ENCODE measurements at regions not wholly inside any gene's neighbourhood (a gene's known extent, or its start where the extent isn't known, plus 50 kb on each side); places are given as distances from the start of the nearest gene placed in this dataset.

- TF ChIP-seq CTCF (IDR thresholded peaks at IDR 0.05; ENCODE audit: poor library complexity, severe bottlenecking) (no peak), SMC3 (conservative IDR thresholded peaks at IDR 0.05; ENCODE audit: poor library complexity) (no peak), TAF1 (IDR thresholded peaks at IDR 0.05; ENCODE audit: low read depth) (no peak), POLR2AphosphoS5 (IDR thresholded peaks at IDR 0.05) (no peak), EZH2 (IDR thresholded peaks at IDR 0.05; ENCODE audit: borderline replicate concordance, insufficient read depth, low read length, poor library complexity, severe bottlenecking) (no peak), EP300 (conservative IDR thresholded peaks at IDR 0.05; ENCODE audit: poor library complexity, severe bottlenecking) (no peak)
These were observed 477.9 kb downstream of the MED13L start for GRCh38 chr12:115799610-115800009.
